Spleen (tissue), 11 donors: ENCODE measurements at regions not wholly inside any gene's neighbourhood (a gene's known extent, or its start where the extent isn't known, plus 50 kb on each side); places are given as distances from the start of the nearest gene placed in this dataset.

Experiments
- DNase-seq: peaks from one replicate; pipeline ENCODE4 v3.0.0-alpha.2; 2020
- H3K27ac ChIP-seq, 8 donors: fragments of 200-600 bp; sonication (generic) in 7 of 8; 1 replicate in 4 of 8; 2 replicates in 4 of 8; pipeline versions ENCODE4 v1.5.0 to v1.8.0; 2016 to 2021; ENCODE audit warnings: inconsistent platforms in 4 of 8, mild to moderate bottlenecking in 4 of 8, moderate library complexity in 1 of 8
- H3K27me3 ChIP-seq, 7 donors: fragments of 200-600 bp; sonication (generic) in 6 of 7; replicated peaks in 1 of 7; 1 replicate in 4 of 7; 2 replicates in 3 of 7; pipeline versions ENCODE4 v1.5.0 to v1.8.0; 2016 to 2021; ENCODE audit warnings: inconsistent platforms in 3 of 7, mild to moderate bottlenecking in 1 of 7
- H3K36me3 ChIP-seq, 6 donors: fragments of 200-600 bp; sonication (generic) in 5 of 6; 1 replicate in 4 of 6; 2 replicates in 2 of 6; pipeline versions ENCODE4 v1.5.0 to v1.8.0; 2016 to 2021; ENCODE audit warnings: inconsistent platforms in 2 of 6
- H3K4me1 ChIP-seq, 6 donors: fragments of 200-600 bp; sonication (generic) in 5 of 6; 1 replicate in 3 of 6; 2 replicates in 3 of 6; pipeline versions ENCODE4 v1.5.0 to v1.8.0; 2016 to 2021; ENCODE audit warnings: inconsistent platforms in 3 of 6
- H3K4me3 ChIP-seq, 8 donors: fragments of 200-600 bp; sonication (generic) in 7 of 8; 1 replicate in 4 of 8; 2 replicates in 4 of 8; pipeline versions ENCODE4 v1.5.0 to v1.8.0; 2016 to 2021; ENCODE audit warnings: inconsistent platforms in 4 of 8, mild to moderate bottlenecking in 4 of 8, moderate library complexity in 2 of 8
- H3K9me3 ChIP-seq, 8 donors: fragments of 200-600 bp; sonication (generic) in 7 of 8; 1 replicate in 4 of 8; 2 replicates in 4 of 8; pipeline versions ENCODE4 v1.5.0 to v1.8.0; 2016 to 2021; ENCODE audit warnings: inconsistent platforms in 4 of 8
- CTCF ChIP-seq, 11 experiments: fragments of 200-600 bp in 7 of 11; fragments of 450-650 bp in 4 of 11; sonication (generic) in 4 of 11; IDR thresholded peaks in 8 of 11; conservative IDR thresholded peaks in 3 of 11; 1 replicate in 7 of 11; 2 replicates in 4 of 11; pipeline versions ENCODE4 v1.4.0 to v1.8.0; 2016 to 2021; ENCODE audit warnings: antibody characterized with exemption in 11 of 11, inconsistent platforms in 4 of 11, mild to moderate bottlenecking in 1 of 11
- POLR2A ChIP-seq, 3 donors: fragments of 450-650 bp; IDR thresholded peaks; one replicate each; pipeline ENCODE4 v1.5.1; 2017; ENCODE audit warnings: antibody characterized with exemption in 3 of 3, mild to moderate bottlenecking in 1 of 3
- POLR2AphosphoS5 ChIP-seq, 3 donors: sonication (generic); formaldehyde crosslinking; IDR thresholded peaks; one replicate each; pipeline ENCODE4 v1.5.1; 2017; ENCODE audit warnings: antibody characterized with exemption in 3 of 3
- WGBS, 5 donors: extraction: QIAGEN DNeasy Blood & Tissue Kit in 3 of 5; methylation state at CpG; one replicate each; pipeline versions ENCODE4 v1.1.5 to v1.1.7; 2013 to 2018; 5-methylcytosine and 5-hydroxymethylcytosine counted together
- intact Hi-C: fragments of 100-400 bp; cut with DNase I; formaldehyde crosslinking; loops from one replicate; pipeline ENCODE4 v1.15.0; 2023; ENCODE audit warnings: low total_unique reads
- donor health status: healthy with polysubstance abuse.
- donor health status: DM: no; HTN: no; CAD: no; lungs with moderate emphysema.
- donor health status: DM: no; HTN: no; CAD: no.
- donor health status: Bipolar disorder and iron deficiency.
- donor health status: healthy.
- donor health status: DM: no; HTN: no; CAD: no.
- donor health status: DM: yes; HTN: yes; CAD: no.

DNA sequence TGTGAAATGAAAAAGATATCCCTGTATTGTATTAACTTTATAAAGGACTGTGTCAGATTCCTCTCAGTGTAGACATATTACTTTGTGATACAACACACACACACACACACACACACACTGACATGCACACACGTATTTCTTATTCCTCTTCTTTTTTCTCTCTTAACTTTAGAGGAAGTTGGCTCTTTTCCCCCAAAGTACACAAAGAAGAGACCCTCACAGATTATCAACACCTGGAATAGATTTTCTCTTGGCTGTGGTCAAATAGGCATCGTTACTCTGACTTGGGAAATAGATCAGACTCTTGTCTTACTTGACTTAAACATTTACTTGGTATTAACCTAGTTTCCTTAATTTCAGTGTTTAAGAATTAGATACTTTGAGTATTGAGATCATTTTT lies 792.8 kb downstream of the ADGRL2 start:
- Histone ChIP-seq H3K27me3 (no peaks in the 10 kb centered on the region), H3K4me1 (peaks cover 0 to 6% (median 0%) of the 10 kb centered on the region in 6 donors), H3K36me3 (no peaks in the 10 kb centered on the region), H3K27ac (no peak overlapping the region), H3K4me3 (no peak overlapping the region), H3K9me3 (peaks cover 0 to 4% (median 0%) of the 10 kb centered on the region in 8 donors)
- no peak for TF ChIP-seq CTCF (IDR thresholded peaks at IDR 0.05 in 8 of 11, conservative IDR thresholded peaks at IDR 0.05 in 3 of 11)
- no peak for TF ChIP-seq POLR2AphosphoS5 (IDR thresholded peaks at IDR 0.05)
- no peak for TF ChIP-seq POLR2A (IDR thresholded peaks at IDR 0.05)
- intact Hi-C loops: no loop called here
- 49 to 59% (median 55%) methylated on average over 2 of the region's 2 CpGs for WGBS, 5 donors
- DNase-seq: no peak

DNA sequence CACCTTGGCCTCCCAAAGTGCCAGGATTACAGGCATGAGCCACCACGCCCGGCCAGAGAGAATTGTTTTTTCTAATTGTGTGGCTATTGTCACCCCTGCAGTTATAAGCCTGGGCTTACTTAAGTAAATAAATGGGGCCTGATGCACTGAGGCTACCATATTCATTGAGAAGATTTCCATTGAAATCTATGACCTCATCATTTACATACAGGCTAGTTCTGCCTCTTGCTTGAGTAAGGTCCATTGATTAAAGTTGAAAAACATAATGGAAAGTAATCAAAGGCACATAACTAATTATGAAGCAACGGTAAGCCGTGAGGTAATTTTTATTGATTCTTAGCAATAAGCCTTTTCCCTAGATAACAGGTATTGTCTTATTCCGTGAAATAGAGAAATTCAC lies 788.9 kb downstream of the ADGRL2 start:
- TF ChIP-seq POLR2A (IDR thresholded peaks at IDR 0.05) (no peak), CTCF (IDR thresholded peaks at IDR 0.05 in 8 of 11, conservative IDR thresholded peaks at IDR 0.05 in 3 of 11) (no peak)
- Histone ChIP-seq H3K9me3 (peaks cover 0 to 11% (median 2%) of the 10 kb centered on the region in 8 donors), H3K4me1 (no peaks in the 10 kb centered on the region), H3K27ac (no peak overlapping the region), H3K4me3 (no peak overlapping the region), H3K27me3 (no peaks in the 10 kb centered on the region), H3K36me3 (no peaks in the 10 kb centered on the region)
- intact Hi-C loops: no loop called here
- 92 to 99% (median 95%) methylated on average over 5 of the region's 5 CpGs for WGBS, 5 donors
- DNase-seq: no peak

GRCh38 chr1:82587371-82587770 lies 786.6 kb downstream of the ADGRL2 start:
- intact Hi-C loops: no loop called here
- Histone ChIP-seq H3K4me3 (no peak overlapping the region), H3K9me3 (peaks cover 0 to 11% (median 2%) of the 10 kb centered on the region in 8 donors), H3K27me3 (no peaks in the 10 kb centered on the region), H3K36me3 (no peaks in the 10 kb centered on the region), H3K4me1 (no peaks in the 10 kb centered on the region), H3K27ac (no peak overlapping the region)
- WGBS, 5 donors: 72 to 86% (median 85%) methylated on average over 1 of the region's 1 CpG
- DNase-seq: no peak
- TF ChIP-seq POLR2A (IDR thresholded peaks at IDR 0.05): no peak
- no peak for TF ChIP-seq POLR2AphosphoS5 (IDR thresholded peaks at IDR 0.05)
- TF ChIP-seq CTCF (IDR thresholded peaks at IDR 0.05 in 8 of 11, conservative IDR thresholded peaks at IDR 0.05 in 3 of 11): no peak

DNA sequence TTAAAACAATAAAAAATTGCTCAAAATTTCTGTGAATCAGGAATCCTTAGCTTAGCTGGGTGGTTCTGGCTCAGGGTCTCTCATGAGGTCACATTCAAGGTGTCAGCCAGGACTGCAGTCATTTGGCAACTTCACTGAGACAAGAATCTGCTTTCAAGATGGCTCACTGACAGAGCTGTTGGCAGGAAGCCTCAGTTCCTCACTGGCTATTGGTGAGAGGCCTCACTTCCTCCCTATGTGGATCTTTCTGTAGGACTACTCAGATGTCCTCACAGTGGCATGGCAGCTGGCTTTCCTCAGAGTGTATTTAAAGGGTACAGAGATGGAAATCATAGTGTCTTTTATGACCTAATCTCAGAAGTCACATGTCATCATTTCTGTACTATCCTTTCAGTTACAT lies 785.7 kb downstream of the ADGRL2 start:
- TF ChIP-seq POLR2AphosphoS5 (IDR thresholded peaks at IDR 0.05) (no peak), POLR2A (IDR thresholded peaks at IDR 0.05) (no peak), CTCF (IDR thresholded peaks at IDR 0.05 in 8 of 11, conservative IDR thresholded peaks at IDR 0.05 in 3 of 11) (no peak)
- no peak for DNase-seq
- Histone ChIP-seq H3K4me3 (no peak overlapping the region), H3K27me3 (no peaks in the 10 kb centered on the region), H3K4me1 (no peaks in the 10 kb centered on the region), H3K36me3 (no peaks in the 10 kb centered on the region), H3K27ac (no peak overlapping the region), H3K9me3 (peaks cover 0 to 11% (median 2%) of the 10 kb centered on the region in 8 donors)
- intact Hi-C loops: no loop called here
